H9 (cell line): ENCODE measurements at regions not wholly inside any gene's neighbourhood (a gene's known extent, or its start where the extent isn't known, plus 50 kb on each side); places are given as distances from the start of the nearest gene placed in this dataset.

Source experiments
- DNase-seq: peaks from one replicate; pipeline ENCODE4 v3.0.0-alpha.2; 2017
- H2AFZ ChIP-seq: one replicate; pipeline ENCODE4 v1.6.1; 2013; ENCODE audit warnings: mild to moderate bottlenecking, low read length, control low read depth, moderate library complexity
- H2AK5ac ChIP-seq: 2 replicates; pipeline ENCODE4 v1.6.1; 2013; ENCODE audit warnings: low read length, control low read depth, mixed read lengths; ENCODE audit not compliant: insufficient read length
- H2BK120ac ChIP-seq: one replicate; pipeline ENCODE4 v1.6.1; 2013; ENCODE audit warnings: low read depth, mild to moderate bottlenecking, low read length, control low read depth, inconsistent platforms; ENCODE audit not compliant: poor library complexity, severe bottlenecking
- H2BK12ac ChIP-seq: 2 replicates; pipeline ENCODE4 v1.6.1; 2013; ENCODE audit warnings: low read length, control low read depth, mixed read lengths, low read depth; ENCODE audit not compliant: insufficient read length
- H2BK15ac ChIP-seq: 2 replicates; pipeline ENCODE4 v1.6.1; 2013; ENCODE audit warnings: low read depth, low read length, control low read depth
- H2BK20ac ChIP-seq: one replicate; pipeline ENCODE4 v1.6.1; 2013; ENCODE audit warnings: low read depth, mild to moderate bottlenecking, low read length, control low read depth, inconsistent platforms; ENCODE audit not compliant: poor library complexity, severe bottlenecking
- H2BK5ac ChIP-seq: 2 replicates; pipeline ENCODE4 v1.6.1; 2013; ENCODE audit warnings: low read length, control low read depth, mixed read lengths; ENCODE audit not compliant: insufficient read length
- H3K14ac ChIP-seq: 2 replicates; pipeline ENCODE4 v1.6.1; 2013; ENCODE audit warnings: low read length, control low read depth; ENCODE audit not compliant: insufficient read depth
- H3K18ac ChIP-seq: 2 replicates; pipeline ENCODE4 v1.6.1; 2013; ENCODE audit warnings: low read depth, mild to moderate bottlenecking, mixed read lengths, low read length, control low read depth; ENCODE audit not compliant: insufficient read length
- H3K23ac ChIP-seq: 2 replicates; pipeline ENCODE4 v1.6.1; 2013; ENCODE audit warnings: low read length, control low read depth, mixed read lengths, low read depth; ENCODE audit not compliant: insufficient read length
- H3K23me2 ChIP-seq: 2 replicates; pipeline ENCODE4 v1.6.1; 2013; ENCODE audit warnings: low read depth, mild to moderate bottlenecking, mixed read lengths, low read length, control low read depth; ENCODE audit not compliant: insufficient read length, poor library complexity, severe bottlenecking
- H3K27ac ChIP-seq: 2 replicates; pipeline ENCODE4 v1.5.1; 2013; ENCODE audit warnings: low read length, control low read depth, mixed read lengths, low read depth; ENCODE audit not compliant: insufficient read length
- H3K27me3 ChIP-seq: 2 replicates; pipeline ENCODE4 v1.6.1; 2013; ENCODE audit warnings: low read length, control low read depth, inconsistent platforms; ENCODE audit not compliant: insufficient read depth
- H3K4ac ChIP-seq: 2 replicates; pipeline ENCODE4 v1.6.1; 2013; ENCODE audit warnings: low read depth, mild to moderate bottlenecking, control low read depth, inconsistent platforms, low read length, moderate library complexity
- H3K4me1 ChIP-seq: 2 replicates; pipeline ENCODE4 v1.6.1; 2013; ENCODE audit warnings: low read length, control low read depth, inconsistent platforms; ENCODE audit not compliant: insufficient read depth
- H3K4me2 ChIP-seq: 2 replicates; pipeline ENCODE4 v1.6.1; 2013; ENCODE audit warnings: low read length, control low read depth, mixed read lengths; ENCODE audit not compliant: insufficient read length, insufficient read depth
- H3K56ac ChIP-seq: 2 replicates; pipeline ENCODE4 v1.6.1; 2013; ENCODE audit warnings: low read depth, mild to moderate bottlenecking, mixed read lengths, low read length, control low read depth; ENCODE audit not compliant: insufficient read length
- H3K79me1 ChIP-seq: 2 replicates; pipeline ENCODE4 v1.6.1; 2013; ENCODE audit warnings: low read depth, mild to moderate bottlenecking, moderate library complexity, low read length, control low read depth, inconsistent platforms; ENCODE audit not compliant: insufficient read depth, poor library complexity, severe bottlenecking
- H3K79me2 ChIP-seq: 2 replicates; pipeline ENCODE4 v1.6.1; 2013; ENCODE audit warnings: low read length, control low read depth, inconsistent platforms; ENCODE audit not compliant: insufficient read depth
- H3K9ac ChIP-seq: 2 replicates; pipeline ENCODE4 v1.6.1; 2013; ENCODE audit warnings: low read length, control low read depth, mixed read lengths; ENCODE audit not compliant: insufficient read length; ENCODE audit errors: extremely low read depth
- H3K9me3 ChIP-seq: one replicate; pipeline ENCODE4 v1.6.1; 2013; ENCODE audit warnings: low read depth, low read length, inconsistent platforms; ENCODE audit not compliant: control insufficient read depth
- H3T11ph ChIP-seq: one replicate; pipeline ENCODE4 v1.6.1; 2013; ENCODE audit warnings: mild to moderate bottlenecking, low read length, control low read depth, inconsistent platforms
- H4K20me1 ChIP-seq: one replicate; pipeline ENCODE4 v1.6.1; 2013; ENCODE audit not compliant: control insufficient read depth, insufficient read length, insufficient read depth
- H4K5ac ChIP-seq: 2 replicates; pipeline ENCODE4 v1.6.1; 2013; ENCODE audit warnings: low read depth, mild to moderate bottlenecking, mixed read lengths, low read length, control low read depth; ENCODE audit not compliant: insufficient read length
- H4K8ac ChIP-seq: replicated peaks from 2 replicates; pipeline ENCODE4 v1.6.1; 2013; ENCODE audit warnings: low read length, control low read depth, mixed read lengths, low read depth; ENCODE audit not compliant: insufficient read length
- H4K91ac ChIP-seq: 2 replicates; pipeline ENCODE4 v1.6.1; 2013; ENCODE audit warnings: low read depth, mild to moderate bottlenecking, moderate library complexity, mixed read lengths, low read length, control low read depth; ENCODE audit not compliant: insufficient read length
- H3K27ac Mint-ChIP-seq, 3 experiments: 2 replicates in 2 of 3; 3 replicates in 1 of 3; pipeline ENCODE4 v1.8.0; 2020 to 2021; ENCODE audit warnings: mixed read lengths in 3 of 3, mild to moderate bottlenecking in 1 of 3, moderate library complexity in 1 of 3
- H3K27me3 Mint-ChIP-seq: 2 replicates; pipeline ENCODE4 v1.8.0; 2021; ENCODE audit warnings: low read depth, mild to moderate bottlenecking, moderate library complexity, mixed read lengths
- H3K36me3 Mint-ChIP-seq, 3 experiments: 2 replicates in 2 of 3; 3 replicates in 1 of 3; pipeline ENCODE4 v1.8.0; 2020 to 2021; ENCODE audit warnings: low read depth in 3 of 3, mixed read lengths in 3 of 3; ENCODE audit not compliant: insufficient read depth in 1 of 3
- H3K4me1 Mint-ChIP-seq, 2 experiments: 2 replicates each; pipeline ENCODE4 v1.8.0; 2020; ENCODE audit warnings: mixed read lengths in 2 of 2
- H3K4me3 Mint-ChIP-seq, 2 experiments: 2 replicates in 1 of 2; 3 replicates in 1 of 2; pipeline ENCODE4 v1.8.0; 2020 to 2021; ENCODE audit warnings: mild to moderate bottlenecking in 2 of 2, mixed read lengths in 2 of 2, moderate library complexity in 1 of 2
- H3K9me3 Mint-ChIP-seq, 2 experiments: 2 replicates in 1 of 2; 3 replicates in 1 of 2; pipeline ENCODE4 v1.8.0; 2020; ENCODE audit warnings: mild to moderate bottlenecking in 2 of 2, mixed read lengths in 2 of 2, moderate library complexity in 1 of 2
- WGBS: extraction: QIAGEN DNeasy Blood & Tissue Kit; methylation state at CpG from one replicate; pipeline ENCODE4 v1.1.7; 2013; ENCODE audit warnings: missing lambda C conversion rate, low lambda C conversion rate, mixed read lengths; ENCODE audit not compliant: insufficient read length; ENCODE audit errors: extremely low coverage; 5-methylcytosine and 5-hydroxymethylcytosine counted together
- TF ChIP-seq, protein P1 (sequence below): fragments of 200-600 bp; sonication (generic); conservative IDR thresholded peaks from 3 replicates; pipeline ENCODE4 v1.8.0; 2021; ENCODE audit warnings: antibody characterized with exemption, mild to moderate bottlenecking

DNA sequence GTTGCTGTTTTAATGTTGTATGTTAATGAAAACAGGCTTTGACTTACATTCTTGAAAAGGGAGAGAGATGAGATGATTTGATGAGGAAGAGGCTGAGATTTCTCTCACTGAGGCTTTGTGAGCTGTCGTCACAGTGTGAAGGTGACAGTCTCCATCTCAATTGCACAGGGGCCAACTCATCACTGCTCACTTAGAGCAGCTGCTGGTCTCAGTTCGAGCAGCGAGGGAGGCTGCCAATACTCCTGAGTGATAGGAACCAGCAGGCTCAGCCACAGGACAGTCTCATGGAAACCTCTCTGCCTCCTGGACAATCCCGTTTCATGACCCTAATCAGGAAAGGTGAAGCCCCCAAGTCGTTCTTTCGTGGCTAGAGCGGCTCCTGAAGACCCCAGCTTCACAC lies 170.7 kb upstream of the SOX11 start:
- H2BK20ac ChIP-seq: no peak overlapping the region
- no peaks in the 10 kb centered on the region for H3K79me1 ChIP-seq
- H3K9me3 ChIP-seq: no peaks in the 10 kb centered on the region
- H3K18ac ChIP-seq: no peak overlapping the region
- no peak overlapping the region for H2AFZ ChIP-seq
- no peak overlapping the region for H3K27ac ChIP-seq
- H3K56ac ChIP-seq: no peak overlapping the region
- whole genome bisulfite sequencing: no CpG with 5 or more reads among the region's 7 CpGs
- Mint-ChIP-seq H3K4me3 (no peak overlapping the region), H3K9me3 (no peaks in the 10 kb centered on the region), H3K27ac (no peak overlapping the region), H3K4me1 (no peaks in the 10 kb centered on the region), H3K36me3 (no peaks in the 10 kb centered on the region), H3K27me3 (no peaks in the 10 kb centered on the region)
- H3K14ac ChIP-seq: no peak overlapping the region
- no peaks in the 10 kb centered on the region for H3K79me2 ChIP-seq
- no peak overlapping the region for H3K9ac ChIP-seq
- TF ChIP-seq, protein P1, sequence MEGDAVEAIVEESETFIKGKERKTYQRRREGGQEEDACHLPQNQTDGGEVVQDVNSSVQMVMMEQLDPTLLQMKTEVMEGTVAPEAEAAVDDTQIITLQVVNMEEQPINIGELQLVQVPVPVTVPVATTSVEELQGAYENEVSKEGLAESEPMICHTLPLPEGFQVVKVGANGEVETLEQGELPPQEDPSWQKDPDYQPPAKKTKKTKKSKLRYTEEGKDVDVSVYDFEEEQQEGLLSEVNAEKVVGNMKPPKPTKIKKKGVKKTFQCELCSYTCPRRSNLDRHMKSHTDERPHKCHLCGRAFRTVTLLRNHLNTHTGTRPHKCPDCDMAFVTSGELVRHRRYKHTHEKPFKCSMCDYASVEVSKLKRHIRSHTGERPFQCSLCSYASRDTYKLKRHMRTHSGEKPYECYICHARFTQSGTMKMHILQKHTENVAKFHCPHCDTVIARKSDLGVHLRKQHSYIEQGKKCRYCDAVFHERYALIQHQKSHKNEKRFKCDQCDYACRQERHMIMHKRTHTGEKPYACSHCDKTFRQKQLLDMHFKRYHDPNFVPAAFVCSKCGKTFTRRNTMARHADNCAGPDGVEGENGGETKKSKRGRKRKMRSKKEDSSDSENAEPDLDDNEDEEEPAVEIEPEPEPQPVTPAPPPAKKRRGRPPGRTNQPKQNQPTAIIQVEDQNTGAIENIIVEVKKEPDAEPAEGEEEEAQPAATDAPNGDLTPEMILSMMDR: no peak
- H3K23me2 ChIP-seq: no peaks in the 10 kb centered on the region
- no peak for DNase-seq
- H2BK15ac ChIP-seq: no peak overlapping the region
- no peak overlapping the region for H4K91ac ChIP-seq
- no peak overlapping the region for H2BK120ac ChIP-seq
- no peaks in the 10 kb centered on the region; the same call in 1 of the 2 replicates for H3K4me1 ChIP-seq
- no peak overlapping the region for H2AK5ac ChIP-seq
- no peaks in the 10 kb centered on the region for H4K20me1 ChIP-seq
- no peak overlapping the region for H2BK12ac ChIP-seq
- H3T11ph ChIP-seq: no peak overlapping the region
- H3K27me3 ChIP-seq: no peaks in the 10 kb centered on the region
- no peak overlapping the region for H4K8ac ChIP-seq
- no peak overlapping the region for H3K4ac ChIP-seq
- H2BK5ac ChIP-seq: no peak overlapping the region
- no peak overlapping the region for H3K4me2 ChIP-seq
- H3K23ac ChIP-seq: no peak overlapping the region
- H4K5ac ChIP-seq: no peak overlapping the region
